Natural killer cell (primary cell): ENCODE measurements at regions not wholly inside any gene's neighbourhood (a gene's known extent, or its start where the extent isn't known, plus 50 kb on each side); places are given as distances from the start of the nearest gene placed in this dataset.

Experiments
- ATAC-seq, 3 donors: fragments of 150-1000 bp in 2 of 3; fragments of 200-7000 bp in 1 of 3; cut with Tn5 transposase; 1 replicate in 1 of 3; 2 replicates in 2 of 3; pipeline ENCODE4 v1.10.0; 2021; ENCODE audit warnings: mild to moderate bottlenecking in 2 of 3, moderate library complexity in 2 of 3
- DNase-seq, 2 donors: peaks; one replicate each; pipeline versions ENCODE4 v3.0.0 to v3.0.0-alpha.2; 2013 to 2021; ENCODE audit warnings: mixed read lengths in 1 of 2
- H3K27ac ChIP-seq: one replicate; pipeline ENCODE4 v1.5.1; 2013; ENCODE audit warnings: mild to moderate bottlenecking, low read length
- H3K27me3 ChIP-seq: one replicate; pipeline ENCODE4 v1.6.1; 2013; ENCODE audit warnings: low read length; ENCODE audit not compliant: control insufficient read depth, insufficient read depth
- H3K36me3 ChIP-seq: one replicate; pipeline ENCODE4 v1.6.1; 2013; ENCODE audit warnings: low read length; ENCODE audit not compliant: control insufficient read depth, insufficient read depth
- H3K4me1 ChIP-seq: one replicate; pipeline ENCODE4 v1.6.1; 2013; ENCODE audit warnings: low read length; ENCODE audit not compliant: control insufficient read depth, insufficient read depth
- H3K4me3 ChIP-seq: one replicate; pipeline ENCODE4 v1.5.1; 2013; ENCODE audit warnings: low read length
- H3K9me3 ChIP-seq: one replicate; pipeline ENCODE4 v1.6.1; 2013; ENCODE audit warnings: low read length; ENCODE audit not compliant: control insufficient read depth, insufficient read depth
- H3K27ac Mint-ChIP-seq, 2 donors: one replicate each; pipeline ENCODE4 v1.8.0; 2022; ENCODE audit warnings: mild to moderate bottlenecking in 2 of 2, mixed read lengths in 2 of 2, moderate library complexity in 1 of 2
- H3K27me3 Mint-ChIP-seq, 2 donors: one replicate each; pipeline ENCODE4 v1.8.0; 2022; ENCODE audit warnings: low read depth in 2 of 2, mixed read lengths in 2 of 2
- H3K36me3 Mint-ChIP-seq: one replicate; pipeline ENCODE4 v1.8.0; 2022; ENCODE audit warnings: mixed read lengths
- H3K4me1 Mint-ChIP-seq, 2 donors: one replicate each; pipeline ENCODE4 v1.8.0; 2022; ENCODE audit warnings: mixed read lengths in 2 of 2
- H3K4me3 Mint-ChIP-seq: one replicate; pipeline ENCODE4 v1.8.0; 2022; ENCODE audit warnings: mild to moderate bottlenecking, moderate library complexity, mixed read lengths
- H3K9me3 Mint-ChIP-seq, 2 donors: one replicate each; pipeline ENCODE4 v1.8.0; 2022; ENCODE audit warnings: mixed read lengths in 2 of 2
- CTCF ChIP-seq: fragments of 200-600 bp; IDR thresholded peaks from one replicate; pipeline ENCODE4 v1.8.0; 2022; ENCODE audit warnings: antibody characterized with exemption
- WGBS: methylation state at CpG from one replicate; pipeline ENCODE4 v1.1.7; 2013; ENCODE audit warnings: missing lambda C conversion rate; ENCODE audit not compliant: insufficient coverage; 5-methylcytosine and 5-hydroxymethylcytosine counted together
- intact Hi-C: fragments of 100-400 bp; cut with micrococcal nuclease; formaldehyde crosslinking; loops from one replicate; pipeline ENCODE4 v1.14.2; 2022

- H3K36me3 Mint-ChIP-seq: no peaks in the 10 kb centered on the region
- Histone ChIP-seq H3K27ac (no peak overlapping the region), H3K4me3 (no peak overlapping the region), H3K4me1 (no peaks in the 10 kb centered on the region), H3K36me3 (no peaks in the 10 kb centered on the region), H3K9me3 (no peaks in the 10 kb centered on the region), H3K27me3 (no peaks in the 10 kb centered on the region)
- H3K4me3 Mint-ChIP-seq: no peak overlapping the region
- DNase-seq (no peak), ATAC-seq (no peak)
- H3K9me3 Mint-ChIP-seq: no peaks in the 10 kb centered on the region
- H3K4me1 Mint-ChIP-seq: no peaks in the 10 kb centered on the region
- intact Hi-C loops: no loop called here
- WGBS: 92% methylated on average over 3 of the region's 3 CpGs
- H3K27ac Mint-ChIP-seq: no peak overlapping the region
- peaks cover 18 to 19% of the 10 kb centered on the region in 2 donors for H3K27me3 Mint-ChIP-seq
- TF ChIP-seq CTCF: no peak
Measured at GRCh38 chr3:152056073-152056472, 182.6 kb downstream of the SUCNR1 start.

- TF ChIP-seq CTCF: no peak
- no peaks in the 10 kb centered on the region for H3K36me3 ChIP-seq
- no peak for DNase-seq
- H3K9me3 Mint-ChIP-seq: no peaks in the 10 kb centered on the region
- H3K4me3 ChIP-seq: no peak overlapping the region
- no peaks in the 10 kb centered on the region for H3K9me3 ChIP-seq
- ATAC-seq: no peak
- no peak overlapping the region for H3K27ac Mint-ChIP-seq
- intact Hi-C loops: no loop called here
- H3K4me3 Mint-ChIP-seq: no peak overlapping the region
- no peaks in the 10 kb centered on the region for H3K27me3 ChIP-seq
- no peaks in the 10 kb centered on the region for H3K4me1 ChIP-seq
- H3K27ac ChIP-seq: no peak overlapping the region
- no peaks in the 10 kb centered on the region for H3K36me3 Mint-ChIP-seq
- no peaks in the 10 kb centered on the region for H3K4me1 Mint-ChIP-seq
- H3K27me3 Mint-ChIP-seq: peaks cover 15 to 16% of the 10 kb centered on the region in 2 donors
Measured at GRCh38 chr3:152056481-152056880, 183.0 kb downstream of the SUCNR1 start.

- Mint-ChIP-seq H3K4me3 (no peak overlapping the region), H3K36me3 (no peaks in the 10 kb centered on the region), H3K27me3 (peaks cover 11 to 15% of the 10 kb centered on the region in 2 donors), H3K27ac (no peak overlapping the region), H3K9me3 (no peaks in the 10 kb centered on the region), H3K4me1 (no peaks in the 10 kb centered on the region)
- intact Hi-C loops: no loop called here
- no peak overlapping the region for H3K27ac ChIP-seq
- H3K27me3 ChIP-seq: no peaks in the 10 kb centered on the region
- DNase-seq: no peak
- no peaks in the 10 kb centered on the region for H3K36me3 ChIP-seq
- no peaks in the 10 kb centered on the region for H3K9me3 ChIP-seq
- H3K4me1 ChIP-seq: no peaks in the 10 kb centered on the region
- H3K4me3 ChIP-seq: no peak overlapping the region
- no peak for TF ChIP-seq CTCF
- no peak for ATAC-seq
- 87% methylated on average over 2 of the region's 3 CpGs for WGBS
Measured at GRCh38 chr3:152056987-152057386, 183.5 kb downstream of the SUCNR1 start.

- ATAC-seq (no peak), DNase-seq (no peak)
- H3K4me3 ChIP-seq: no peak overlapping the region
- H3K9me3 ChIP-seq: no peaks in the 10 kb centered on the region
- no peaks in the 10 kb centered on the region for H3K36me3 ChIP-seq
- Mint-ChIP-seq H3K27me3 (peaks cover 11 to 15% of the 10 kb centered on the region in 2 donors), H3K4me3 (no peak overlapping the region), H3K9me3 (no peaks in the 10 kb centered on the region), H3K36me3 (no peaks in the 10 kb centered on the region), H3K4me1 (no peaks in the 10 kb centered on the region), H3K27ac (no peak overlapping the region)
- TF ChIP-seq CTCF: no peak
- intact Hi-C loops: no loop called here
- no peak overlapping the region for H3K27ac ChIP-seq
- H3K4me1 ChIP-seq: no peaks in the 10 kb centered on the region
- 86% methylated on average over 2 of the region's 2 CpGs for WGBS
- no peaks in the 10 kb centered on the region for H3K27me3 ChIP-seq
Measured at GRCh38 chr3:152058856-152059255, 185.4 kb downstream of the SUCNR1 start.
